ENCODE measurements at regions not wholly inside any gene's neighbourhood (a gene's known extent, or its start where the extent isn't known, plus 50 kb on each side); places are given as distances from the start of the nearest gene placed in this dataset.

- no peak for DNase-seq (ENCODE audit: low spot score in 2 of 2)
- no peaks in the 10 kb centered on the region for H3K27me3 ChIP-seq (ENCODE audit: low read depth)
- no peak overlapping the region for H3K4me3 ChIP-seq
- peaks cover 4% of the 10 kb centered on the region for H3K4me1 ChIP-seq
- in situ Hi-C loops (cut with MboI; ENCODE audit: low sequenced_read_pairs), result no loop called here
- no peaks in the 10 kb centered on the region for H3K36me3 ChIP-seq (replicated peaks)
- H3K9me3 ChIP-seq, result no peaks in the 10 kb centered on the region
These were observed 56.4 kb upstream of the TRPC4 start for GRCh38 chr13:37925878-37926473.

GRCh38 chr13:37923236-37923635, 53.7 kb upstream of the TRPC4 start:
- Histone ChIP-seq H3K9me3 (no peaks in the 10 kb centered on the region), H3K36me3 (replicated peaks) (no peaks in the 10 kb centered on the region), H3K4me3 (no peak overlapping the region), H3K4me1 (peaks cover 19% of the 10 kb centered on the region), H3K27me3 (ENCODE audit: low read depth) (no peaks in the 10 kb centered on the region)
- DNase-seq (ENCODE audit: low spot score in 2 of 2), result no peak
- in situ Hi-C loops (cut with MboI; ENCODE audit: low sequenced_read_pairs), result no loop called here

- no peak for DNase-seq (ENCODE audit: low spot score in 2 of 2)
- H3K4me3 ChIP-seq, result no peak overlapping the region
- no peaks in the 10 kb centered on the region for H3K27me3 ChIP-seq (ENCODE audit: low read depth)
- in situ Hi-C loops (cut with MboI; ENCODE audit: low sequenced_read_pairs), result no loop called here
- 0 out of 2 replicates have a peak, but pooled peaks cover 5% of the 10 kb centered on the region for H3K9me3 ChIP-seq
- H3K4me1 ChIP-seq, result peaks cover 44% of the 10 kb centered on the region
- no peaks in the 10 kb centered on the region for H3K36me3 ChIP-seq (replicated peaks)
These were observed 49.8 kb upstream of the TRPC4 start for GRCh38 chr13:37919329-37919880.
